ENCODE measurements at regions not wholly inside any gene's neighbourhood (a gene's known extent, or its start where the extent isn't known, plus 50 kb on each side); places are given as distances from the start of the nearest gene placed in this dataset.

- Histone ChIP-seq H3K4ac (ENCODE audit: low read depth, low read length) (no peak overlapping the region), H3K79me1 (ENCODE audit: low read depth in 1 of 2, low read length in 2 of 2) (no peaks in the 10 kb centered on the region), H3K4me3 (ENCODE audit: insufficient read depth, low read depth, low read length) (no peak overlapping the region), H3K23ac (ENCODE audit: low read depth, low read length) (no peak overlapping the region), H2AK9ac (replicated peaks; ENCODE audit: low read depth, low read length, poor library complexity) (no peak overlapping the region), H3K4me1 (ENCODE audit: control insufficient read depth, insufficient read depth, low read length) (no peaks in the 10 kb centered on the region), H3K4me2 (ENCODE audit: low read depth, low read length) (no peak overlapping the region), H3K18ac (ENCODE audit: low read depth, low read length) (no peak overlapping the region), H4K20me1 (ENCODE audit: insufficient read depth, low read length) (no peaks in the 10 kb centered on the region), H4K8ac (ENCODE audit: low read depth in 2 of 2, low read length in 2 of 2) (no peak overlapping the region), H2BK5ac (ENCODE audit: low read depth, low read length, poor library complexity, severe bottlenecking) (no peak overlapping the region), H3K56ac (ENCODE audit: extremely low read depth, insufficient read depth, low read length) (no peak overlapping the region), H4K5ac (ENCODE audit: low read depth, low read length) (no peak overlapping the region), H2AK5ac (ENCODE audit: low read depth, low read length) (no peak overlapping the region), H2BK120ac (ENCODE audit: low read depth, low read length) (no peak overlapping the region), H2BK15ac (ENCODE audit: low read depth, low read length) (no peak overlapping the region), H3K27ac (ENCODE audit: insufficient read depth, low read length) (no peak overlapping the region), H2BK20ac (ENCODE audit: low read depth, low read length) (no peak overlapping the region), H3K9me1 (ENCODE audit: insufficient read depth, low read length) (no peaks in the 10 kb centered on the region), H3K36me3 (ENCODE audit: control insufficient read depth, insufficient read depth, low read length) (no peaks in the 10 kb centered on the region), H3K14ac (replicated peaks; ENCODE audit: low read depth, low read length) (no peak overlapping the region), H3K9me3 (ENCODE audit: control insufficient read depth, insufficient read depth, low read length) (0 out of 2 replicates have a peak, but pooled peaks cover 1% of the 10 kb centered on the region), H3K27me3 (ENCODE audit: control insufficient read depth, insufficient read depth, low read length) (no peaks in the 10 kb centered on the region), H3K9ac (ENCODE audit: low read depth, low read length) (no peak overlapping the region), H4K91ac (ENCODE audit: insufficient read depth, low read depth, low read length) (no peak overlapping the region), H2AFZ (replicated peaks; ENCODE audit: low read length, poor library complexity) (no peak overlapping the region)
- dilution Hi-C loops (cut with HindIII; ENCODE audit: low sequenced_read_pairs, unreplicated experiment): no loop called here
- DNase-seq (no peak), ATAC-seq (ENCODE audit: low read depth) (no peak)
- intact Hi-C loops (cut with micrococcal nuclease): no loop called here
- TF ChIP-seq BHLHE40 (IDR thresholded peaks at IDR 0.05; ENCODE audit: low read depth, low read length) (no peak), SMC3 (IDR thresholded peaks at IDR 0.05; ENCODE audit: low read depth, low read length) (no peak), CEBPB (IDR thresholded peaks at IDR 0.05; ENCODE audit: low read depth, low read length) (no peak), MAZ (IDR thresholded peaks at IDR 0.05; ENCODE audit: borderline replicate concordance, low read depth, low read length) (no peak), CTCF (conservative IDR thresholded peaks at IDR 0.05; ENCODE audit: low read depth, low read length) (no peak), RCOR1 (IDR thresholded peaks at IDR 0.05; ENCODE audit: insufficient replicate concordance, low read length) (no peak), POLR2A (IDR thresholded peaks at IDR 0.05; ENCODE audit: low read depth, low read length) (no peak), MXI1 (IDR thresholded peaks at IDR 0.05; ENCODE audit: borderline replicate concordance, low read depth, low read length) (no peak), RAD21 (IDR thresholded peaks at IDR 0.05; ENCODE audit: low read length) (no peak), USF2 (IDR thresholded peaks at IDR 0.05; ENCODE audit: low read depth, low read length) (no peak), ELK1 (IDR thresholded peaks at IDR 0.05; ENCODE audit: borderline replicate concordance, low read depth, low read length) (no peak), FOS (IDR thresholded peaks at IDR 0.05; ENCODE audit: low read depth, low read length) (no peak)
- WGBS, 2 experiments (ENCODE audit: extremely low coverage in 2 of 2, insufficient read length in 1 of 2): no CpG with 5 or more reads among the region's 3 CpGs
- CTCF ChIA-PET: no interaction called here
- in situ Hi-C loops (cut with MboI; ENCODE audit: low sequenced_read_pairs): no loop called here
- POLR2A ChIA-PET (ENCODE audit: unreplicated experiment): no interaction called here
- no TSS peak for BruUV-seq (replicated peaks)
Observed at GRCh38 chr10:36375107-36375506, 733.0 kb upstream of the FZD8 start.

Data from IMR-90 (cell line).